LoVo (cell line): ENCODE measurements at regions not wholly inside any gene's neighbourhood (a gene's known extent, or its start where the extent isn't known, plus 50 kb on each side); places are given as distances from the start of the nearest gene placed in this dataset.
"Not testable (repeated sequence)": the region's sequence is repeated elsewhere in the genome, so short reads cannot be mapped to it uniquely, and the experiment has no call there.

Experiments
- DNase-seq: peaks from one replicate; pipeline ENCODE4 v3.0.0-alpha.2; 2016; ENCODE audit warnings: low spot score

DNA sequence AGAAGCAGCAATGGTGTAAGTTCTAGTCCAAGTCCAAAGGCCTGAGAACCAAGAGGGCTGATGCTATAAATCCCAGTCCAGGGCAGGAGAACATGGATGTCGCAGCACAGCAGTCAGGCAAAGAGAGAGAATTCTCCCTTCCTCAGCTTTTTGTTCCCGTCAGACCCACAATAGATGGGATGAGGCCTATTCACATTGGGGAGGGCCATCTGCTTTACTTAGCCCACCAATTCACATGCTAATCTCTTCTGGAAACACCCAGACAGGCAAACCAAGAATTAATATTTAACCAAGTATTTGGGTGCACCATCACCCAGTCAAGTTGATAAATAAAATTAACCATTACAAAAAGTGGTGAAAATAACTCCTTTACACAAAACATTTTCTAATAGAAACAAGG is 511.7 kb upstream of the UBE2E2 start:
- DNase-seq: no peak

DNA sequence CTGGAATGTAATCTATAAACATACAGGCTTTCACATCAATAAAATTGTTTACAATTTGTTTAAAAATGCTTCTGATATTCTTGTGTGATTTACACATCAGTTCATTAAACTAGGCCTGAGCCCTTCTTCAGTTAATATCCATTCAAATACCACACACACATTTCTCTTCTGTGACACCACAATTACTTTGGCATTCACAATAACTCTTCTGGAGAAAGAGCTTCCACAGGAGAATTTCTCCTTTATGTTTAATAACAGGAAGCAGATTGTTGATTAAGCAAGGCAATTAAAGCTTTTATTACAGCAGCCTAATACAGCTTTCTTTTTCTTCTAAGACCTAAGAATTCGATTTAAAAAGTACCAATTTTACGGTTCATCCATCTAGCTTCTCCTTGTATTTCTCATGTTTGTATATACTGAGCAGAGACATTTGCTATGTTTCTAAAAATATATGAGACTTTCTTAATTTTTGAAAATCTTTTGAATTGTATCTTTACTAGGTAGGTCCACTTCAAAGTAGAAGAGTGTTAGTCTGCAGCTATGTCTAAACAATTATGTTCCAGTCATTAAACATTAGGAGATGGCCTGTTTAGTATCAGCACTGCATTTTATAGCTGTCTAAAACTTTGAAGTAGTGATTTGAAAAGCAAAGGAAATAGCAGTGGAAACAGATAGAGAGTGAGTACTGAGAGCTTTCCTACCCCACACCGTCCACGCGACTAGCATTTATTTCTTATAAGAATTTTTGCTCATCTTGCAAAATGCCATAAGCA is 511.1 kb upstream of the UBE2E2 start:
- DNase-seq: no peak

DNA sequence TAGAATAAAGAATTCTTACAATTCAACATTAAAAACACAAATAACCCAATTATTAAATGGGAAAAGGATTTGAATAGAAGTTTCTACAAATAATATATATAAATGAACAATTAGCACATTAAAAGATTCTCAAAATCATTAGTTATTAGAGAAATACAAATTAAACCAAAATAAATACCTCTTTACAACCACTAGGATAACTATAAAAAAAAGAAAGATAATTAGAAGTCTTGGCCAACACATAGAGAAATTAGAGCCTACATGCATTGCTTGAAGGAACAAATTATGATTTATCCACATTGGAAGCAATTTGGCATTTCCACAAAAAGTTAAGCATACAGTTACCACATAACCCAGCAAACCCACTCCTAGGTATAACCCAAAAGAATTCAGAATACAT is 502.3 kb upstream of the UBE2E2 start:
- DNase-seq: no peak

DNA sequence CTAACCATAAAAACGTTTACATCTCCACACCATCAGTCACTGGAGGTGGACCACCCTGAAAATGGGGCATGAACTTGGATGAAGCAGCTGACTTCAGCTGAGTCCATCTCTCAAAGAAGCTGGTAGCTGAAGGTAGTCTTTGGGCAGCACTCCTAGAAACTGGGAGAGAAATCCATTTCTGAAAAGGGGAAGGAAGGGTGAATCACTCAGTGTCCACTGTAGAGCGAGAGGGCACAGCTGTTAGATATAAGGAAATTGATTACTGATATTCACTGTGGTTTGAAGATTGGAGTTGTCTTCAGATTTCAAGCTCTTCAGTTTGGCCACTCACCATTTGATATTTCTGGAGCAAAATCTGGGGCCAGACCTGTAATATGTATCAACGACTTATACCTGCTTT is 499.0 kb upstream of the UBE2E2 start:
- no peak for DNase-seq

DNA sequence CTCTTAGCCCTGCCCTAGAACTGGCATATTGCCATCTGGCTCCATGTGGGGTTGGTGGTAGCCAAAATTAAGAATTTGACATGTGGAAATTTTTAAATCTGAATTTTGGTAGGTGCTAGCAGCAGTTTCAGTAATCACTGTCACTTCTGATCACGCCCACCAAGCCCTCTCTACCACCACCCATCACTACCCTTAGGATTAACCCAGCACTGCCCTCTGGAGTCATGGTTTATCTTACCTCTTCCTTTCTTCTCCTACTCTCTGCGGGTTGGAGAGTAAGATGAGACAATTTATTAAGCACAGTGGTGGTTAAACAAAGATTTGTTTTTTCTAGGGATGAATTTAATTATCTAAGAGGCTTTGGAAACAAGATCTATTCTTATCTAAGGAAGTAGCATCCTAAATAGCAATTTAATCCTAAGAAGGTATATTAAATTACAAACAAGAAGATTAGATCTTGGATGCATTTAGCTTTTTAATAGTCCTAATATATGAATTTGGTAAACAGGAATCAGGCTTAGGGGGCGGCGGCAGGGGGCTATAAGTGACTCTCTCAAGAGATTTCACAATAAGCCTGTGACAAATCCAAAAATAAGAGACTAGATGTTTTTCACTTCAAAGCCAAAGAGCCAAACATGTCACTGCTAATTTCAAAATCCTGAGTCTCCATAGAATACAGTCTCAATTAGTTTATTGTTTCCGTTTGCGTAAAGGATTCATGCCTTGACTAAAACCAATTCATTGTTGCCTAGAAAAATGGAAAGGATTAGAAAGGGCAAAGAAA is 498.4 kb upstream of the UBE2E2 start:
- no peak for DNase-seq

DNA sequence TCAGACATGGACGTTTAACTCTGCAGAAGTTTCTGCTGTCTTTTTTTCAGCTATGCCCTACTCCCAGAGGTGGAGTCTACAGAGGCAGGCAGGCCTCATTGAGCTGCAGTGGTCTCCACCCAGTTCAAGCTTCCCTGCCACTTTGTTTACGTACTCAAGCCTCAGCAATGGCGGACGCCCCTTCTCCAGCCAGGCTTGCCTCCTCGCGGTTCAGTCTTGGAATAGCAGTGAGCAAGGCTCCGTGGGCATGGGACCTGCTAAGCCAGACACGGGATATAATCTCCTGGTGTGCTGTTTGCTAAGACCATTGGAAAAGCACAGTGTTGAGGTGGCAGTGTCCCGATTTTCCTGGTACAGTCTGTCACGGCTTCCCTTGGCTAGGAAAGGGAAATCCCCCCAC is 496.2 kb upstream of the UBE2E2 start:
- DNase-seq: not testable (repeated sequence)

DNA sequence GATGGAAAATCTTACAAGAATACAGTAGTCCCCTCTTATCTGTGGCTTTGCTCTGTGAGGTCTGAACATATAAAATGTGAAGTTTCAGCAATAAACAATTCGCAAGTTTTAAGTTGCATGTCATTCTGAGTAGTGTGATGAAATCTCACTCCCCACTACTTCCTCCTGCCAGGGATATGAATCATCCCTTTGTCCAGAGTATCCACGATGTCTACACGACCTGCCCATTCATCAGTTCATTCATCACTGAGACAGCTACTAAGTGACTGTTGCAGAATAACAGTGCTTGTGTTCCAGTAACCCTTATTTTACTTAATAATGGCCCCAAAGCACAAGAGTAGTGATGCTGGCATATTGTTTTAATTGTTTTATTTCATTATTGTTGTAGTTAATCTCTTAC is 489.2 kb upstream of the UBE2E2 start:
- DNase-seq: peak; percentile 46

DNA sequence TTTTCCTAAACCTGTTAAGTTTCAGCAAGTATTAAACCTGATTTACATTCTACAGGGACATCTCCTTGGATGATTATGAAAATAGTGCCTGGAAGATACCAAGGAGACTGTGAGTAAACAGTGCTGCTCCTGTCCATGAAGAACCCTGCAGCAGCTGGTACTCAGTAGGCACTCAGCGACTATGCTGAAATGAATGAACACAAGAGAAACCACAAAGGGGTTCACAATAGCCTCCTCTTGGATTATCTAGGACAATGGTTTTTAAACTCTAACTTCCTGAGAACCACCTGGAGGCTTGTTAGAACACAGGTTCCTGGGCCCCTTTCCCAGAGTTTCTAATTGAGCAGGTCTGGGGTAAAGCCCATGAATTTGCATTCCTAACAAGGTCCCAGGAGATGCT is 488.4 kb upstream of the UBE2E2 start:
- DNase-seq: no peak

DNA sequence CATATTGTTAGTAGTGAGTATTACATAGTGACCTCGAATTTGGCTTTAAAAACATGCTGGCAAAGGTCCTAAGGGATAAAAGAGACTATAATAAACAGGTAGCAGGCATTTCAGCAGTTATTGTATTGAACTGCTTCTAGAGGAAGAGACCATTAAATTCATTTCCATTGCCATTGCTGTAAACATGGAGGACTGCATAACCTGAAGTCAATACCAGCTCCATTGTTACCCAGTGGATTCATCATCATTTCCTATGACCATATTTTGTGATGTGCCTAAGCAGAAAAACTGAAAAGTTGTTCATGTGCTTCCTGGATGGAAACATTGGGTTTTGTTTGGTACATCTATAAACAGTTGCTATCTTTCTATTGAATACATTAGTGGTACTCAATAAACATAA is 482.5 kb upstream of the UBE2E2 start:
- no peak for DNase-seq

DNA sequence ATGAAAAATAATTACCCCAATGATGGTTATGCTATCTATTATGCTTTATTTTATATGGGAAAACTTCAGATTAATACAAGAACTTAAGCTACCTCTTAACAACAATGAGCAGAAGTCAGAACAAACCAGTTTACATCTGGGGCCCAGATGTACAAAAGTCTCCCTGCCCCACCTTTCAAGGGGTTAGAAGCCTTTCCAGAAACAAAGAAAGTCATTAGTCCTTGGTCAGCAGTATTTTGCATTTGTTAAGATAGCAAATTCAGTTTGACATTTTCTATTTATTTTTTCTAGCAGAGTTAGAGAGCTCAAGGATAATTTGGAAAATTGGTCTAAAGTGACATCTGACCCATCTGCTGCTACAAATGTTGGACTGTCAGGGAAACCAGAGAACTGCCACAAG is 478.7 kb upstream of the UBE2E2 start:
- DNase-seq: no peak

DNA sequence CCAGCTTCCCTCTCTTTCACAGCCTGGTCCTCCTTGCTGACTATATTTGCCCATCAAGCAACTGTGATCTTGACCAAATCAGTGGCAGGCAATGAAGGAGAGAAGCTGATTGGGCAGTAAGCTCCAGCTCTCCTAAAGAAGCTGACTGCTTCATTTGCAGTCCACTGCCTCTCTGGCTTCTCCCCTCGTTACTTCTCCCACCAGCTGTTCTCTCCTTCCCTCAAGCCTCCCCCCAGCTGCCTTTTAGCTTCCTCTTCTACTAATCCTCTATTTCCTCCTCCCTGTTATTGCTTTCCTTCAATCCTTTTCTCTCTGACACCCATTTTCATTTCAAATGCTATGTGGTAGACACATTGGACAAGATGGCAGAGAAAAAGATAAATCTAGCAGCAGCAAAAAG is 474.7 kb upstream of the UBE2E2 start:
- no peak for DNase-seq

DNA sequence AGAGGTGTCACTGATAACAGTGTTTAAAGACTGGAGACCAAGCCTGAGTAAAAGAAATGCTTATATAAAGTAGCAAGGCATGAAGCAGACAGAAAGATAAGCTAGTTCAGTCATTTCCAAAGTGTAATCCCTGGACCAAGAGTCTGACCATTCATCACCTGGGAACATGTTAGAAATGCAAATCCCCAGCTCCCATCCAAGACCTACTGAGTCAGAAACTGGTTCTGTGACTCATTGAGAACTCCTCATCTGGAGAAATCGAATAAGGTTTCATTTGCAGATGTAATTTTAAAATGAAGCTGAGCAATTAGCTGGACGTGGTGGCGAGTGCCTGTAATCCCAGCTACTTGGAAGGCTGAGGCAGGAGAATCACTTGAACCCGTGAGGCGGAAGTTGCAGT is 473.9 kb upstream of the UBE2E2 start:
- no peak for DNase-seq

DNA sequence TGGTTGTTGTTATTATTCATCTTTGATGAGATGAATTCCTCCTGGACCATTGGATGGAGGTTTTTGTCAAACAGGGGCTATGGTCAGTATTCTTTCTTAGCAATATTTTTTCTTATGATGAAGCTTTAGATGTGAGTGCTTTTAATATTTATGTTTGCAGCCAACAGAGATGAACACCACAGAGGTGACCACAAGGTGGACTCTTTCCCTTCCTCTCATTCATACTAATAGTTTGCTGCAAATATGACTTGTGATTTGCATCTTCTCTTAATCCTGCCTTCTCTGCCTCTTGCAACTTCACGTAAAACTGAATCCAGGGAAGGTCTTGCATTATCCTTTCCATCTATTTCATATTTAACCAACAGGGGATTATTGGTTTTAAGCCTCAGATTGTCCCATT is 473.1 kb upstream of the UBE2E2 start:
- no peak for DNase-seq

DNA sequence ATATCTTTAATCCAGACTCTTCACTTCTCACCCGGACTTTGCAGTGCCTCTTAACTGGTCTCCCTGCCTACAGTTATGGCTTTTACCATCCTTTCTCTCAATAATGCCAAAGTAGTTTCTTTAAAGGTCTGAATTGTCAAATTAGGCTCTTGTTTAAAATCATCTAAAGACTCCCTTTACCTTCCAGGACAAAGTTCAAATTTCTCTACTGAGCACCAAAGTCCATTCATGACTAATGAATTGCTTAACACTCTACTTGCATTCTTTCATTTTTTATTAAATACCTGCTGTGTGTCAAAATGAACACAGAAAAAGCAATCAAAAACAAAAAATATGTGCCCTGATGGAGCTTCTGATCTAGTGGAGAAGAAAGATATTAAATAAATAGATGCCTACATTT is 472.4 kb upstream of the UBE2E2 start:
- DNase-seq: no peak

DNA sequence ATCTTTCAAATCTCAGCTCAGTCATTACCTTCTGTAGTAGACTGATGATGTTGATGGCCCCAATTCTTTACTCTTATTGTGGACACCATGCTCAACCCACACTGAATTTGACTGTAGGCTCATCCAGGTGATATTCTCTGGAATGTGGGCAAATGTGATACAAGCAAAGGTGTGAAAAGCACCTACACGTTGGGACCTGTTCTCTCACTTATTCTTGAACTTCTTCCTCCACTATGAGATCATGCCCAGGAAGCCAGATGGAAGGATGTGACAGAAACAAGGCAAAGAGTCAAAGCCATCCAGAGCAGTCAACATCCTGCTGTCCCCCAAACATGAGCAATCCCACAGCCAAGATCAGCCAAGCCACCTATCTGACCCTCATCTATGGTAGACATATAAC is 471.2 kb upstream of the UBE2E2 start:
- no peak for DNase-seq

DNA sequence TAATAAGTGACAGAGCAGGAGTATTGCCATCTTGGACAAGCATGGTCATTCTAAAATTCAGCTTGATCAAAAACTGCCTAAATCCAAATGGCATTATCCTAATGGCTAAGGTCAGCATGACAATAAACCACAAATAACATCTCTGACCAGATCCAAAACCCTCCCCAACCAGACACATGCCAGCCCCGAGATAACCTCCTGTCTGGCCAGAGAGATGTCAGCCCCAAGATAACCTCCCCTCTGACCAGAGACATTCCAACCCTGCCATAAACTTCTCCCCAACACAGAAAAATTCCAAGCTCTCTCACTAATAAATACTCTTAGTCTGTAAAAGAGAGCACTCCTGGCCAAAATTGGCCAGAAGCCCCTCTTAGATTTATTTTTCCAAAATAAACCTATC is 470.5 kb upstream of the UBE2E2 start:
- no peak for DNase-seq

DNA sequence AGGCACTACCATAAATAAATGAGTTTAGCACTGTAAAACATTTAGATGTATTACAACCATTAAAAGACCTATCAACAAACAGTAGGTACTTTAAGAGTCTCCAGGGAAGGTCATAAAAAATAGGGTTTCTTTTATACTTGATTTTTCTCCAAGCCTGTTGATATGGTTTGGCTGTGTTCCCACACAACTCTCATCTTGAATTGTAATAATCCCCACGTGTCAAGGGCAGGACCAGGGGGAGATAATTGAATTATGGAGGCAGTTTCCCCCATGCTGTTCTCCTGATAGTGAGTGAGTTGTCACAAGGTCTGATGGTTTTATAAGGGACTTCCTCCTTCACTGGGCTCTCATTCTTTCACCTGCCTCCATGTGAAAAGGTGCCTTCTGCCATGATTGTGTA is 468.9 kb upstream of the UBE2E2 start:
- DNase-seq: no peak

DNA sequence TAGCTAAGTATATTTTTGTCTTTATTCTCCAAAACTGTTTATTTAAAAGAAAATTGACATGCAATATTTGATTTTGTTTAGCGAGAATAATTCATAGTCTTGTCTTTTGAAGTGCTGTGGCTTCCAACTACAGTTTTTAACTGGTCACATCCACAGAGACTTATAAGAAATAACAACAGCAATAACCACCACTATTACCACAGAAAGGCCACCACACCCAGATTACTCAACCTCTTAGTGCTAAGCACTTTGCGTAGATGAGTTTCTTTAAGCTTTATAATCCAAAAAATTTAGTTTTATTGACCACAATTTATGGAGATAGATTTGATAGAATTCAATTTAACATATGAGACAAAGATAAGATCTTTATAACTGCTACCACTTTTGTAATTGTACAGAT is 468.4 kb upstream of the UBE2E2 start:
- DNase-seq: no peak

DNA sequence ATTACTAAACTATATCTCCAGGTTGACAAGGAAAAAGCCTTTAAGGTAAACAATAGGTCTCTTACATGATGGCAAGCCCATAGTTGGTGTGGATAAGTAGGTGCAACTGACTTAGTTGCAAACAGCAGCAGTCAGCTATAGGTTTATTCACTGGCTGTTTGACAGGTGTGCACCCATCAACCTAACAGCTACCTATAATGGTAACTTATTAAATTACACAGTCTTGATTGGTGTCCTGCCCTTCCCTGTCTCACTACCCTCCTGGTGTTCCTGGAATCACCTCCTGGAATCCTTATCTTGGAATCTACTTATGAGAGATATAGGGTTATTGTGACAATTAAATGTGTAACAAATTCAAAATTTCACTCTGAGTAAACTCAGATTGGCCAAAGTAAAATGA is 467.8 kb upstream of the UBE2E2 start:
- no peak for DNase-seq

DNA sequence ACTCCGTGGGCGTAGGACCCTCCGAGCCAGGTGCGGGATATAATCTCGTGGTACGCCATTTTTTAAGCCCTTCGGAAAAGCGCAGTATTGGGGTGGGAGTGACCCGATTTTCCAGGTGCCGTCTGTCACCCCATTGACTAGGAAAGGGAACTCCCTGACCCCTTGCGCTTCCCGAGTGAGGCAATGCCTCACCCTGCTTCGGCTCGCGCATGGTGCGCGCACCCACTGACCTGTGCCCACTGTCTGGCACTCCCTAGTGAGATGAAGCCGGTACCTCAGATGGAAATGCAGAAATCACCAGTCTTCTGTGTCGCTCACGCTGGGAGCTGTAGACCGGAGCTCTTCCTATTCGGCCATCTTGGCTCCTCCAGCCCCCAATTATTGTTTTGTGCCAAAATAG is 459.7 kb upstream of the UBE2E2 start:
- DNase-seq: not testable (repeated sequence)

DNA sequence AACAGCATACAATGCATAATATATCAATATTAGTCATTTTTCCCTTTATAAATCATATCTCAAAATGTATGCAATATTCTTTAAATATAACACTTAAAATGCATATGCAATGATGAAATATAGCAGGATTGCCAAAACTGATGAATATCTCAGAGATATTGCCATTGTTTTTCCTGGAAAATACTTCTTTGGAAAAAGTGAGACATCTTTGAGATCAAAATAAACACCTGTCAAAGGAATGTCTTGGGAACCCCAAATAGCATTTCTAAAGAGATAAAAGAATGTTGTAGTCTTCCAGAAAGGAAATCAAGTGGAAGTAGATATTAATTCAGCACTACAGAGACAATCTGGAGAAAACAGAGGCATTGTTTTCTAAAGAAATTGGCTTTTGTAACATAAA is 457.8 kb upstream of the UBE2E2 start:
- DNase-seq: no peak

DNA sequence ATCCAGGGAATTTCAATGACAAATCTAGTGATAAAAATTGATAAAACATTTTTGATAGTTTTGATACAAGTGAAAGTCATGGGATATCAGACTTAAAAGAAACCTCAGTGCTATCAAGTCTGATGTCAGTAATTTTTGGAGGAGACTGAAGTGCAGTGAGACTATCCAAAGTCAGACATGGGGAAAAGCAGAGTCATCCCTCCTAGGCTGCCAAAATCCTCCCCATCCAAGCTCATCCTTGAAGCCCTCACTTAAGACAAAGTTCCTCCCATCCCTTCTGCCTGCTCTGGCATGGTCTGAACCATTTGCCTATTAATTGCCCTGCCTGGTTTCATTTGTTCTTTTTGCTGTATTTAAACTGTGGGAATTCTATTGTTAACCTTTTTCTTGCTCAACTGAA is 456.9 kb upstream of the UBE2E2 start:
- no peak for DNase-seq

DNA sequence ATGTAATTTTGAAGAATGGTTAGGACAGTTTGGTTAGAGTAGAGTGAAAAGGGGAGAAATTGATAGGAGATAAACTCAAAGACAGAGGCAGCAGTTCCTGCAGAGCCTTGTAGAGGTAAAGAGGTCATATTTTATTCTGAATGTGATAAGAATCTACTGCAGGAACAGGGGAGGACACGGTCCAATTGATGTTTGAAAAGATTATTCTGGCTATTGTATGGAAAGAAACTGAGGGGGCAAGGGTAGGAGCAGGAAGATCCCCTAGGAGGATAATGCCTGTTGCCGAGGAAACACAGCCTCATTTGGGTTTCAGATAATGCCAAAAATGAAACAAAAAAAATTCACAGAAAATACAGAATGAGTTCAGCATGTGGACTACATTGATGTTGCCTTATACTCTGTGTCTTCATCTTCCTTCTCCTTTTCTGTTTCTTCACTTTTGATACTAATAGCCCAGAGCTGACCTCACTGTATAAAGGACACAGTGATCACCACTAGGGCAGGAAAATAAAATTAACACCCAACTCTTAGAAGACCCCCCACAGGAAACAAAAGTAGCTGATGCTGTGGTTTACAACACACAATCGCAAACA is 454.6 kb upstream of the UBE2E2 start:
- DNase-seq: no peak
